ENCODE measurements at regions not wholly inside any gene's neighbourhood (a gene's known extent, or its start where the extent isn't known, plus 50 kb on each side); places are given as distances from the start of the nearest gene placed in this dataset.

- TF ChIP-seq CTCF (IDR thresholded peaks at IDR 0.05; ENCODE audit: poor library complexity, severe bottlenecking) (no peak), EZH2 (IDR thresholded peaks at IDR 0.05; ENCODE audit: borderline replicate concordance, insufficient read depth, low read length, poor library complexity, severe bottlenecking) (no peak), POLR2AphosphoS5 (IDR thresholded peaks at IDR 0.05) (no peak), REST (IDR thresholded peaks at IDR 0.05; ENCODE audit: borderline replicate concordance) (no peak), SMC3 (conservative IDR thresholded peaks at IDR 0.05; ENCODE audit: poor library complexity) (no peak)
Observed at GRCh38 chr11:133782116-133782725, 63.1 kb downstream of the SPATA19 start.

All from neural cell (in vitro differentiated cells).